ENCODE measurements at regions not wholly inside any gene's neighbourhood (a gene's known extent, or its start where the extent isn't known, plus 50 kb on each side); places are given as distances from the start of the nearest gene placed in this dataset.

DNA sequence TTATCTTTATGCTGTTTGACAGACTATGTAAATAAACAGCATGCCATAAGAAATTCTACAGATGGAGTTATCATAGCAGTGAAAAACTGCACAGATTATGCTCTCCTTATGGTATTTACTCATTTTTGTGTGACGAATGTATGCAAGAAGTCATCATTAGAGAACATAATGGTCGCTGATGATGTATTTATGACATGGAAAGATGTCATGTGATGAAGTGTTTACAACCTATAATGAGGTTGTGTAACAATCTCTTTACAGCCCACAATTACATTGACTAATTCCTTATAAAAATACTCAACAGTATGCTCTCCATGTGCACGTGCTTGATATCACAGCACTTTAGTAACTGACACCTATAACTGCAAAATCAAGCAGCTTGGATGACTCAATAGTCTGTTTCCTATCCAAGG, 192.4 kb downstream of the BMP2 start:
- TF ChIP-seq, protein P1, sequence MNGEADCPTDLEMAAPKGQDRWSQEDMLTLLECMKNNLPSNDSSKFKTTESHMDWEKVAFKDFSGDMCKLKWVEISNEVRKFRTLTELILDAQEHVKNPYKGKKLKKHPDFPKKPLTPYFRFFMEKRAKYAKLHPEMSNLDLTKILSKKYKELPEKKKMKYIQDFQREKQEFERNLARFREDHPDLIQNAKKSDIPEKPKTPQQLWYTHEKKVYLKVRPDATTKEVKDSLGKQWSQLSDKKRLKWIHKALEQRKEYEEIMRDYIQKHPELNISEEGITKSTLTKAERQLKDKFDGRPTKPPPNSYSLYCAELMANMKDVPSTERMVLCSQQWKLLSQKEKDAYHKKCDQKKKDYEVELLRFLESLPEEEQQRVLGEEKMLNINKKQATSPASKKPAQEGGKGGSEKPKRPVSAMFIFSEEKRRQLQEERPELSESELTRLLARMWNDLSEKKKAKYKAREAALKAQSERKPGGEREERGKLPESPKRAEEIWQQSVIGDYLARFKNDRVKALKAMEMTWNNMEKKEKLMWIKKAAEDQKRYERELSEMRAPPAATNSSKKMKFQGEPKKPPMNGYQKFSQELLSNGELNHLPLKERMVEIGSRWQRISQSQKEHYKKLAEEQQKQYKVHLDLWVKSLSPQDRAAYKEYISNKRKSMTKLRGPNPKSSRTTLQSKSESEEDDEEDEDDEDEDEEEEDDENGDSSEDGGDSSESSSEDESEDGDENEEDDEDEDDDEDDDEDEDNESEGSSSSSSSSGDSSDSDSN (CRISPR knock-in tag; IDR thresholded peaks at IDR 0.05): no peak
- no peak for TF ChIP-seq FOXM1 (CRISPR knock-in tag; IDR thresholded peaks at IDR 0.05)
- TF ChIP-seq SUZ12 (IDR thresholded peaks at IDR 0.05; ENCODE audit: low read depth, low read length): no peak
- TF ChIP-seq SNAPC2 (CRISPR knock-in tag; IDR thresholded peaks at IDR 0.05): no peak
- TF ChIP-seq EZH2 (conservative IDR thresholded peaks at IDR 0.05; ENCODE audit: low read depth, low read length): no peak
- no peak for TF ChIP-seq JUNB (CRISPR knock-in tag; IDR thresholded peaks at IDR 0.05; ENCODE audit: borderline replicate concordance)
- no peak for TF ChIP-seq POLR2A (IDR thresholded peaks at IDR 0.05; ENCODE audit: insufficient read depth in 1 of 2, low read depth in 2 of 2, low read length in 2 of 2)
- TF ChIP-seq FOXC1 (CRISPR knock-in tag; IDR thresholded peaks at IDR 0.05; ENCODE audit: borderline replicate concordance): no peak
- TF ChIP-seq JUN (CRISPR knock-in tag; IDR thresholded peaks at IDR 0.05): no peak
